HCT116 (cell line): ENCODE measurements at regions not wholly inside any gene's neighbourhood (a gene's known extent, or its start where the extent isn't known, plus 50 kb on each side); places are given as distances from the start of the nearest gene placed in this dataset.

Experiments
- ATAC-seq: fragments of 200-7000 bp; cut with Tn5 transposase; 2 replicates; pipeline ENCODE4 v1.9.1; 2020; ENCODE audit warnings: mild to moderate bottlenecking, moderate library complexity
- BruUV-seq: library from RNA; stranded (reverse); fragments of 400-500 nt; replicated peaks from 2 replicates; lab custom pipeline; 2021; lab: Mats Ljungman, UMichigan
- CTCF ChIA-PET: fragments of 300-600 bp; sonication (Branson Sonifier 250); formaldehyde crosslinking; loops from one replicate; lab custom pipeline; 2021; ENCODE audit warnings: antibody characterized with exemption; lab: Charles Lee
- POLR2A ChIA-PET: fragments of 300-600, 350-600 bp; sonication (Branson Sonifier 250); formaldehyde crosslinking; loops from one replicate; lab custom pipeline; 2021; ENCODE audit warnings: antibody characterized with exemption; lab: Charles Lee
- RAD21 ChIA-PET, 2 experiments: fragments of 300-600 bp; sonication (Branson Sonifier 250); formaldehyde crosslinking; loops; one replicate each; lab custom pipeline; 2023; ENCODE audit warnings: low total read pairs in 2 of 2; ENCODE audit not compliant: uncharacterized antibody in 2 of 2, unreplicated experiment in 2 of 2, low non-redundant PET in 1 of 2; lab: Charles Lee
- DNase-seq: peaks from one replicate; pipeline ENCODE4 v3.0.0-alpha.2; 2010; ENCODE audit warnings: low read depth, low spot score
- H2AFZ ChIP-seq: fragments of 200-600 bp; shearing (Covaris generic), sonication (generic); 2 replicates; pipeline ENCODE4 v1.6.1; 2017; ENCODE audit warnings: low read depth, mixed run types, mixed read lengths, antibody characterized with exemption, low read length; ENCODE audit not compliant: poor library complexity, severe bottlenecking
- H3K27ac ChIP-seq: 2 replicates; pipeline ENCODE4 v1.5.1; 2012; ENCODE audit warnings: low read depth, low read length
- H3K27me3 ChIP-seq: fragments of 200-600 bp; sonication (generic); 2 replicates; pipeline ENCODE4 v1.6.1; 2016; ENCODE audit warnings: mixed run types, low read length, mixed read lengths; ENCODE audit not compliant: insufficient read depth
- H3K36me3 ChIP-seq, 2 experiments: fragments of 200-500 bp in 1 of 2; fragments of 200-600 bp in 1 of 2; sonication (Bioruptor generic) in 1 of 2; sonication (generic) in 1 of 2; 2 replicates each; pipeline versions ENCODE4 v1.5.1 to v1.6.1; 2014 to 2016; ENCODE audit warnings: low read length in 2 of 2, inconsistent platforms in 1 of 2, mixed read lengths in 1 of 2, mixed run types in 1 of 2; ENCODE audit not compliant: insufficient read depth in 2 of 2, control insufficient read depth in 1 of 2
- H3K4me1 ChIP-seq, 2 experiments: fragments of 200-600 bp in 1 of 2; sonication (generic) in 1 of 2; 2 replicates each; pipeline versions ENCODE4 v1.5.1 to v1.6.1; 2012 to 2017; ENCODE audit warnings: low read length in 2 of 2, inconsistent platforms in 1 of 2, mild to moderate bottlenecking in 1 of 2, mixed read lengths in 1 of 2, mixed run types in 1 of 2, moderate library complexity in 1 of 2; ENCODE audit not compliant: insufficient read depth in 2 of 2, control insufficient read depth in 1 of 2
- H3K4me2 ChIP-seq: fragments of 200-600 bp; sonication (generic); 2 replicates; pipeline ENCODE4 v1.6.1; 2017; ENCODE audit warnings: mixed run types, low read length, mixed read lengths
- H3K4me3 ChIP-seq, 2 experiments: fragments of 200-600 bp in 1 of 2; sonication (generic) in 1 of 2; replicated peaks in 1 of 2; 2 replicates each; pipeline ENCODE4 v1.5.1; 2011 to 2016; ENCODE audit warnings: low read length in 2 of 2, control low read depth in 1 of 2, low read depth in 1 of 2, mild to moderate bottlenecking in 1 of 2, mixed read lengths in 1 of 2, mixed run types in 1 of 2
- H3K79me2 ChIP-seq: fragments of 200-600 bp; sonication (generic); 2 replicates; pipeline ENCODE4 v1.6.1; 2017; ENCODE audit warnings: mild to moderate bottlenecking, mixed run types, low read length, moderate library complexity, mixed read lengths; ENCODE audit not compliant: insufficient read depth
- H3K9ac ChIP-seq: fragments of 200-600 bp; sonication (generic); 2 replicates; pipeline ENCODE4 v1.6.1; 2016; ENCODE audit warnings: low read length, mixed read lengths
- H3K9me2 ChIP-seq: fragments of 200-600 bp; sonication (generic), shearing (Covaris generic); 2 replicates; pipeline ENCODE4 v1.6.1; 2017; ENCODE audit warnings: mixed run types, mild to moderate bottlenecking, moderate library complexity; ENCODE audit not compliant: insufficient read depth
- H3K9me3 ChIP-seq, 2 experiments: fragments of 200-500 bp in 1 of 2; fragments of 200-600 bp in 1 of 2; sonication (Bioruptor generic) in 1 of 2; sonication (generic) in 1 of 2; 2 replicates each; pipeline ENCODE4 v1.6.1; 2014 to 2017; ENCODE audit warnings: low read length in 2 of 2, mixed read lengths in 2 of 2, inconsistent platforms in 1 of 2, low read depth in 1 of 2, mild to moderate bottlenecking in 1 of 2, mixed run types in 1 of 2, moderate library complexity in 1 of 2; ENCODE audit not compliant: control insufficient read depth in 1 of 2, insufficient read depth in 1 of 2
- H4K20me1 ChIP-seq: fragments of 200-600 bp; sonication (generic), shearing (Covaris generic); 2 replicates; pipeline ENCODE4 v1.6.1; 2017; ENCODE audit warnings: mixed run types, mild to moderate bottlenecking, moderate library complexity; ENCODE audit not compliant: insufficient read depth
- CBX3 ChIP-seq: IDR thresholded peaks from 2 replicates; pipeline ENCODE4 v1.6.1; 2012; ENCODE audit warnings: low read depth
- CEBPB ChIP-seq: IDR thresholded peaks from 2 replicates; pipeline ENCODE4 v1.6.1; 2012; ENCODE audit warnings: low read depth
- CTCF ChIP-seq, 3 experiments: fragments of 200-600 bp in 1 of 3; sonication (generic) in 1 of 3; IDR thresholded peaks in 2 of 3; conservative IDR thresholded peaks in 1 of 3; 2 replicates each; pipeline ENCODE4 v1.5.1; 2012 to 2017; ENCODE audit warnings: low read depth in 2 of 3, low read length in 2 of 3, antibody characterized with exemption in 1 of 3, borderline replicate concordance in 1 of 3, control low read depth in 1 of 3, mild to moderate bottlenecking in 1 of 3, mixed read lengths in 1 of 3, mixed run types in 1 of 3, moderate library complexity in 1 of 3; ENCODE audit not compliant: insufficient read depth in 1 of 3
- EGR1 ChIP-seq: IDR thresholded peaks from 2 replicates; pipeline ENCODE4 v1.6.1; 2012; ENCODE audit warnings: low read depth
- ELF1 ChIP-seq: IDR thresholded peaks from 2 replicates; pipeline ENCODE4 v1.6.1; 2012; ENCODE audit warnings: low read depth, borderline replicate concordance
- EZH2phosphoT487 ChIP-seq: fragments of 200-600 bp; IDR thresholded peaks from 2 replicates; pipeline ENCODE4 v1.6.1; 2018; ENCODE audit warnings: antibody characterized with exemption, borderline replicate concordance
- FOSL1 ChIP-seq: IDR thresholded peaks from 2 replicates; pipeline ENCODE4 v1.6.1; 2012; ENCODE audit warnings: low read depth
- JUND ChIP-seq: IDR thresholded peaks from 2 replicates; pipeline ENCODE4 v1.6.1; 2012
- POLR2AphosphoS5 ChIP-seq: IDR thresholded peaks from 2 replicates; pipeline ENCODE4 v1.6.1; 2011; ENCODE audit warnings: mild to moderate bottlenecking, low read depth, low read length, moderate library complexity
- RAD21 ChIP-seq: IDR thresholded peaks from 2 replicates; pipeline ENCODE4 v1.6.1; 2012; ENCODE audit warnings: low read depth, mild to moderate bottlenecking
- SRF ChIP-seq: IDR thresholded peaks from 2 replicates; pipeline ENCODE4 v1.6.1; 2012; ENCODE audit warnings: low read depth
- YY1 ChIP-seq: IDR thresholded peaks from 2 replicates; pipeline ENCODE4 v1.6.1; 2011; ENCODE audit warnings: low read length, low read depth, moderate library complexity, mild to moderate bottlenecking; ENCODE audit not compliant: insufficient replicate concordance; ENCODE audit errors: extremely low read depth
- ZBTB33 ChIP-seq: IDR thresholded peaks from 2 replicates; pipeline ENCODE4 v1.6.1; 2011; ENCODE audit warnings: mild to moderate bottlenecking, low read length, moderate library complexity; ENCODE audit not compliant: insufficient replicate concordance; ENCODE audit errors: extremely low read depth
- intact Hi-C: fragments of 100-400 bp; cut with micrococcal nuclease; formaldehyde crosslinking; loops from 2 replicates; pipeline ENCODE4 v1.10.0; 2022

- H3K4me2 ChIP-seq = no peak overlapping the region
- intact Hi-C loops = no loop called here
- no peak overlapping the region for H2AFZ ChIP-seq
- no peaks in the 10 kb centered on the region for H3K9me3 ChIP-seq
- ChIA-PET RAD21 (no interaction called here), CTCF (interaction anchor here (2.8 kb wide), 1 partner anchor 658 kb away, joined by 16 read pairs; no protein-coding TSS in a partner anchor), POLR2A (no interaction called here)
- peaks cover 0 to 5% of the 10 kb centered on the region in 2 experiments; a peak in 1 of 4 replicates for H3K4me1 ChIP-seq
- no peak overlapping the region for H3K27ac ChIP-seq
- H3K27me3 ChIP-seq = no peaks in the 10 kb centered on the region
- TF ChIP-seq SRF (no peak), RAD21 (no peak), YY1 (no peak), ELF1 (no peak), CEBPB (no peak), FOSL1 (no peak), EGR1 (no peak), POLR2AphosphoS5 (no peak), EZH2phosphoT487 (no peak), ZBTB33 (no peak), CTCF (IDR thresholded peaks at IDR 0.05 in 2 of 3, conservative IDR thresholded peaks at IDR 0.05 in 1 of 3; ENCODE audit: borderline replicate concordance in 1 of 3, insufficient read depth in 1 of 3, low read depth in 2 of 3, low read length in 2 of 3) (no peak), CBX3 (no peak), JUND (no peak)
- H3K9me2 ChIP-seq = no peaks in the 10 kb centered on the region
- no peak overlapping the region for H3K4me3 ChIP-seq
- DNase-seq = no peak
- BruUV-seq = no TSS peak
- ATAC-seq = no peak
- H3K36me3 ChIP-seq = no peaks in the 10 kb centered on the region
- no peaks in the 10 kb centered on the region for H4K20me1 ChIP-seq
- H3K79me2 ChIP-seq = no peaks in the 10 kb centered on the region
- no peak overlapping the region for H3K9ac ChIP-seq
Observed at GRCh38 chr7:41047211-41047610, 655.7 kb downstream of the INHBA start.
